Heart left ventricle (tissue), 16 donors: ENCODE measurements at regions not wholly inside any gene's neighbourhood (a gene's known extent, or its start where the extent isn't known, plus 50 kb on each side); places are given as distances from the start of the nearest gene placed in this dataset.
"Not testable (repeated sequence)": the region's sequence is repeated elsewhere in the genome, so short reads cannot be mapped to it uniquely, and the experiment has no call there.

Experiments
- ATAC-seq, 4 donors: fragments of 200-7000 bp; cut with Tn5 transposase; one replicate each; pipeline ENCODE4 v1.9.1; 2020 to 2022; ENCODE audit warnings: moderate library complexity in 4 of 4, mild to moderate bottlenecking in 3 of 4, moderate number of reproducible peaks in 1 of 4
- DNase-seq, 5 donors: peaks; one replicate each; pipeline ENCODE4 v3.0.0-alpha.2; 2020
- H3K27ac ChIP-seq, 12 donors: fragments of 200-600 bp; sonication (generic) in 4 of 12; one replicate each; pipeline versions ENCODE4 v1.5.0 to v1.8.0; 2016 to 2022; ENCODE audit warnings: mild to moderate bottlenecking in 2 of 12
- H3K27me3 ChIP-seq, 9 donors: fragments of 200-600 bp; sonication (generic) in 2 of 9; one replicate each; pipeline versions ENCODE4 v1.5.1 to v1.8.0; 2016 to 2022; ENCODE audit warnings: mild to moderate bottlenecking in 3 of 9
- H3K36me3 ChIP-seq, 9 donors: fragments of 200-600 bp; sonication (generic) in 2 of 9; one replicate each; pipeline versions ENCODE4 v1.5.0 to v1.8.0; 2018 to 2022; ENCODE audit warnings: mild to moderate bottlenecking in 2 of 9
- H3K4me1 ChIP-seq, 12 donors: fragments of 200-600 bp; sonication (generic) in 4 of 12; one replicate each; pipeline versions ENCODE4 v1.5.0 to v1.8.0; 2016 to 2022; ENCODE audit warnings: mild to moderate bottlenecking in 3 of 12
- H3K4me3 ChIP-seq, 12 donors: fragments of 200-600 bp; sonication (generic) in 4 of 12; one replicate each; pipeline versions ENCODE4 v1.5.0 to v1.8.0; 2017 to 2022; ENCODE audit warnings: mild to moderate bottlenecking in 9 of 12, moderate library complexity in 4 of 12
- H3K9me3 ChIP-seq, 12 donors: fragments of 200-600 bp; sonication (generic) in 4 of 12; one replicate each; pipeline versions ENCODE4 v1.5.0 to v1.8.0; 2016 to 2022; ENCODE audit warnings: mild to moderate bottlenecking in 1 of 12
- POLR2A ChIP-seq, 2 donors: fragments of 450-650 bp; IDR thresholded peaks; one replicate each; pipeline ENCODE4 v1.6.1; 2017; ENCODE audit warnings: antibody characterized with exemption in 2 of 2, mild to moderate bottlenecking in 2 of 2, moderate library complexity in 2 of 2
- WGBS, 4 donors: extraction: QIAGEN DNeasy Blood & Tissue Kit in 2 of 4; methylation state at CpG; one replicate each; pipeline versions ENCODE4 v1.1.5 to v1.1.7; 2013 to 2018; 5-methylcytosine and 5-hydroxymethylcytosine counted together
- intact Hi-C, 10 donors: fragments of 100-400 bp; cut with DNase I; formaldehyde crosslinking; loops; one replicate each; pipeline versions ENCODE4 v1.11.1 to v1.14.2; 2022
- TF ChIP-seq, protein P1 (sequence below), 12 donors: fragments of 200-600 bp; sonication (generic) in 4 of 12; IDR thresholded peaks; one replicate each; pipeline versions ENCODE4 v1.5.0 to v1.8.0; 2018 to 2022; ENCODE audit warnings: antibody characterized with exemption in 12 of 12, mild to moderate bottlenecking in 5 of 12
- donor health status: ischemic (EF 13 %, LVEDD 7.1; RV severe dilation, severe dysfunction).
- donor health status: healthy with polysubstance abuse.
- donor health status: DM: no; HTN: yes; CAD: no.
- donor health status: DM: no; HTN: no; CAD: no.
- donor health status: ischemic (EF 25% LVEDD 6.9; RV normal size, moderate dysfunction).
- donor health status: ischemic (EF 25% LVEDD 5.7; RV mildly dilated, moderate dysfunction).
- donor health status: healthy.
- donor health status: DM: yes; HTN: yes; CAD: no.
- donor health status: ischemic (EF 35%, LVEDD 5.7; RV mildly dilated, moderate dysfunction).
- donor health status: nonischemic (EF 11% LVEDD 7.7; RV severe dilation, severe dysfunction).
- donor health status: DM: yes; HTN: yes; CAD: no.
- donor health status: PGD.
- donor health status: ischemic (EF 29% LVEDD 5.4; RV normal size, mild dysfunction).
- donor health status: nonischemic (EF 23%, LVEDD 6.1; RV moderate dilation, normal function).

DNA sequence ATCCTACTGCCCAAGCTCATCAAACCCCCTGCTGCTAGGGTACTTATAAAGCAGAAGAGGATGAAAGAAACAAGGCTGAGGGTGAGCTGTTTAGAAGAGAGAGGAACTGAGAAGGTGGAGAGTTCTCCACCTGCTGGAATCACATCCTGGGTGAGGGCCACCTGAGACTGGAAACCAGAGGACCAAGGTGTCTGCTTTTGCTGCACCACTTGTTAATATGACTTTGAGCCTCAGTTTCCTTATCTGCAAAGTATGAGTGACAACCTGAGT is 203.2 kb upstream of the SSTR1 start:
- ATAC-seq (no peak), DNase-seq (no peak)
- Histone ChIP-seq H3K36me3 (no peaks in the 10 kb centered on the region), H3K4me3 (no peak overlapping the region), H3K27me3 (no peaks in the 10 kb centered on the region), H3K27ac (no peak overlapping the region), H3K4me1 (no peaks in the 10 kb centered on the region), H3K9me3 (no peaks in the 10 kb centered on the region)
- intact Hi-C loops, result no loop called here
- no peak for TF ChIP-seq POLR2A (IDR thresholded peaks at IDR 0.05)
- TF ChIP-seq, protein P1, sequence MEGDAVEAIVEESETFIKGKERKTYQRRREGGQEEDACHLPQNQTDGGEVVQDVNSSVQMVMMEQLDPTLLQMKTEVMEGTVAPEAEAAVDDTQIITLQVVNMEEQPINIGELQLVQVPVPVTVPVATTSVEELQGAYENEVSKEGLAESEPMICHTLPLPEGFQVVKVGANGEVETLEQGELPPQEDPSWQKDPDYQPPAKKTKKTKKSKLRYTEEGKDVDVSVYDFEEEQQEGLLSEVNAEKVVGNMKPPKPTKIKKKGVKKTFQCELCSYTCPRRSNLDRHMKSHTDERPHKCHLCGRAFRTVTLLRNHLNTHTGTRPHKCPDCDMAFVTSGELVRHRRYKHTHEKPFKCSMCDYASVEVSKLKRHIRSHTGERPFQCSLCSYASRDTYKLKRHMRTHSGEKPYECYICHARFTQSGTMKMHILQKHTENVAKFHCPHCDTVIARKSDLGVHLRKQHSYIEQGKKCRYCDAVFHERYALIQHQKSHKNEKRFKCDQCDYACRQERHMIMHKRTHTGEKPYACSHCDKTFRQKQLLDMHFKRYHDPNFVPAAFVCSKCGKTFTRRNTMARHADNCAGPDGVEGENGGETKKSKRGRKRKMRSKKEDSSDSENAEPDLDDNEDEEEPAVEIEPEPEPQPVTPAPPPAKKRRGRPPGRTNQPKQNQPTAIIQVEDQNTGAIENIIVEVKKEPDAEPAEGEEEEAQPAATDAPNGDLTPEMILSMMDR (IDR thresholded peaks at IDR 0.05), result no peak

DNA sequence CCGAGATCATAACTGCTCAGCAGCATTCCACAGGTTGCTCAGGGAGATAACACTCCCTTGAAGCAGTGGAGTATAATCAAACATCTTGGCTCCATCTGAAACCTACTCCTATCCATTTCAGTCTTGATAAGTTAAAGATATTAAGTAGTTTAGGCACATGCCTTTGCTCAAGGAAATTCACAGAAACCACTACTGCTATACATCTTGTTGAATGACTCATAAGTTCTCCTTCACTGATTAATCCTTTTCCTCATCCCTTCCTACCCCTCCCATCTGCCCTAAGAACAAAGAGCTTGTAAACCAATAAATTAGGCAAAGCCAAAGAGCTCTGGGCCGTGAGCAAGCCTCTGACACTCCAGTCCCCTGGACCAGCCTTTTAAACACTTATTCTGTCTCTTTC is 196.5 kb upstream of the SSTR1 start:
- H3K36me3 ChIP-seq, H3K4me3 ChIP-seq, ATAC-seq, intact Hi-C loops, H3K27ac ChIP-seq, DNase-seq, H3K4me1 ChIP-seq, H3K27me3 ChIP-seq: not testable (repeated sequence)
- WGBS, 4 donors, result 52 to 62% (median 58%) methylated on average over 2 of the region's 2 CpGs
- peaks cover 0 to 33% (median 19%) of the 10 kb centered on the region in 12 donors for H3K9me3 ChIP-seq

GRCh38 chr14:38012056-38012455 is 195.6 kb upstream of the SSTR1 start:
- no peaks in the 10 kb centered on the region for H3K4me1 ChIP-seq
- TF ChIP-seq POLR2A (IDR thresholded peaks at IDR 0.05), result no peak
- TF ChIP-seq, protein P1 (IDR thresholded peaks at IDR 0.05), result no peak
- H3K27me3 ChIP-seq, result no peaks in the 10 kb centered on the region
- H3K9me3 ChIP-seq, result peaks cover 0 to 33% (median 19%) of the 10 kb centered on the region in 12 donors
- intact Hi-C loops, result no loop called here
- DNase-seq (no peak), ATAC-seq (no peak)
- H3K36me3 ChIP-seq, result no peaks in the 10 kb centered on the region
- no peak overlapping the region for H3K27ac ChIP-seq
- H3K4me3 ChIP-seq, result no peak overlapping the region

GRCh38 chr14:38016497-38016896 is 191.2 kb upstream of the SSTR1 start:
- TF ChIP-seq, protein P1 (IDR thresholded peaks at IDR 0.05), result peak in 1 of 12 donors; percentile 8
- TF ChIP-seq POLR2A (IDR thresholded peaks at IDR 0.05), result no peak
- H3K36me3 ChIP-seq, result no peaks in the 10 kb centered on the region
- peaks cover 0 to 24% (median 17%) of the 10 kb centered on the region in 12 donors for H3K9me3 ChIP-seq
- intact Hi-C loops, result no loop called here
- 61 to 70% (median 66%) methylated on average over 2 of the region's 2 CpGs for WGBS, 4 donors
- ATAC-seq (no peak), DNase-seq (no peak)
- no peaks in the 10 kb centered on the region for H3K27me3 ChIP-seq
- H3K27ac ChIP-seq, result no peak overlapping the region
- H3K4me1 ChIP-seq, result no peaks in the 10 kb centered on the region
- no peak overlapping the region for H3K4me3 ChIP-seq

GRCh38 chr14:38021861-38022260 is 185.8 kb upstream of the SSTR1 start:
- no peaks in the 10 kb centered on the region for H3K36me3 ChIP-seq
- 84 to 90% (median 85%) methylated on average over 2 of the region's 2 CpGs for WGBS, 4 donors
- H3K27me3 ChIP-seq, result no peaks in the 10 kb centered on the region
- ATAC-seq (no peak), DNase-seq (no peak)
- no peak for TF ChIP-seq POLR2A (IDR thresholded peaks at IDR 0.05)
- TF ChIP-seq, protein P1 (IDR thresholded peaks at IDR 0.05), result no peak
- H3K27ac ChIP-seq, result no peak overlapping the region
- no peaks in the 10 kb centered on the region for H3K4me1 ChIP-seq
- H3K4me3 ChIP-seq, result no peak overlapping the region
- intact Hi-C loops, result no loop called here
- H3K9me3 ChIP-seq, result peaks cover 0 to 26% (median 15%) of the 10 kb centered on the region in 12 donors
